K562 (cell line): ENCODE measurements at regions not wholly inside any gene's neighbourhood (a gene's known extent, or its start where the extent isn't known, plus 50 kb on each side); places are given as distances from the start of the nearest gene placed in this dataset.

Experiments
- ATAC-seq: fragments of 200-7000 bp; cut with Tn5 transposase; 3 replicates; pipeline ENCODE4 v1.9.1; 2020; ENCODE audit warnings: moderate library complexity
- BruUV-seq: library from RNA; stranded (reverse); fragments of 400-500 nt; replicated peaks from 2 replicates; lab custom pipeline; 2021; lab: Mats Ljungman, UMichigan
- CTCF ChIA-PET: fragments of 300-600 bp; formaldehyde crosslinking; extraction: SDS; loops from one replicate; lab custom pipeline; 2021; ENCODE audit warnings: low intra/inter-chr PET ratio; lab: Yijun Ruan, JAX
- POLR2A ChIA-PET: fragments of 300-600, 350-650 bp; sonication (Branson Sonifier 250); formaldehyde crosslinking; extraction: SDS; loops from one replicate; lab custom pipeline; 2021; ENCODE audit warnings: antibody characterized with exemption, inconsistent platforms; lab: Yijun Ruan, JAX
- DNase-seq, 4 experiments: peaks; one replicate each; pipeline versions ENCODE4 v3.0.0 to v3.0.0-alpha.2; 2011 to 2018; ENCODE audit warnings: low spot score in 3 of 4, mixed read lengths in 3 of 4; ENCODE audit errors: extremely low read depth in 1 of 4
- FAIRE-seq: peaks from 2 replicates; lab custom pipeline; 2011; peaks lifted over from hg19 to GRCh38; lab: Jason Lieb, UNC
- H2AFZ ChIP-seq: 2 replicates; pipeline ENCODE4 v1.6.0; 2011; ENCODE audit warnings: low read depth, low read length, control low read depth, inconsistent platforms
- H3K27ac ChIP-seq: fragments of 200-600 bp; 3 replicates; pipeline ENCODE4 v1.8.0; 2011; ENCODE audit warnings: low read depth, mild to moderate bottlenecking, control low read depth, inconsistent platforms, low read length, moderate library complexity, mixed read lengths; ENCODE audit errors: extremely low read depth
- H3K27me3 ChIP-seq, 2 experiments: fragments of 300-600 bp in 1 of 2; 2 replicates in 1 of 2; 3 replicates in 1 of 2; pipeline versions ENCODE4 v1.6.0 to v1.8.0; 2011; ENCODE audit warnings: inconsistent platforms in 2 of 2, low read length in 2 of 2, mild to moderate bottlenecking in 1 of 2, mixed read lengths in 1 of 2, moderate library complexity in 1 of 2; ENCODE audit not compliant: control insufficient read depth in 2 of 2, insufficient read depth in 2 of 2
- H3K36me3 ChIP-seq: fragments of 300-600 bp; 3 replicates; pipeline ENCODE4 v1.8.0; 2011; ENCODE audit warnings: mild to moderate bottlenecking, low read length, inconsistent platforms; ENCODE audit not compliant: control insufficient read depth, insufficient read depth
- H3K4me1 ChIP-seq, 2 experiments: fragments of 200-600 bp in 1 of 2; replicated peaks in 1 of 2; 2 replicates in 1 of 2; 3 replicates in 1 of 2; pipeline versions ENCODE4 v1.5.1 to v1.8.0; 2011; ENCODE audit warnings: inconsistent platforms in 2 of 2, low read length in 2 of 2, mild to moderate bottlenecking in 1 of 2, mixed read lengths in 1 of 2, moderate library complexity in 1 of 2; ENCODE audit not compliant: control insufficient read depth in 2 of 2, insufficient read depth in 2 of 2
- H3K4me2 ChIP-seq: 2 replicates; pipeline ENCODE4 v1.6.1; 2011; ENCODE audit warnings: low read length, control low read depth, inconsistent platforms, mixed read lengths; ENCODE audit not compliant: insufficient read depth
- H3K4me3 ChIP-seq: fragments of 200-600 bp; sonication (generic), shearing (Covaris generic); 2 replicates; pipeline ENCODE4 v1.5.1; 2016; ENCODE audit warnings: control low read depth, inconsistent platforms
- H3K79me2 ChIP-seq: fragments of 200-600 bp; 3 replicates; pipeline ENCODE4 v1.8.0; 2011; ENCODE audit warnings: low read length, inconsistent platforms; ENCODE audit not compliant: control insufficient read depth, insufficient read depth
- H3K9ac ChIP-seq, 2 experiments: 2 replicates each; pipeline versions ENCODE4 v1.6.0 to v1.6.1; 2011; ENCODE audit warnings: low read depth in 2 of 2, low read length in 2 of 2, control low read depth in 1 of 2, inconsistent platforms in 1 of 2, mild to moderate bottlenecking in 1 of 2, mixed read lengths in 1 of 2; ENCODE audit not compliant: insufficient read depth in 1 of 2
- H3K9me1 ChIP-seq: one replicate; pipeline ENCODE4 v1.6.0; 2011; ENCODE audit warnings: inconsistent platforms, mild to moderate bottlenecking, low read length, moderate library complexity; ENCODE audit not compliant: control insufficient read depth, insufficient read depth
- H3K9me3 ChIP-seq: replicated peaks from 2 replicates; pipeline ENCODE4 v1.5.1; 2011; ENCODE audit warnings: low read depth, low read length, inconsistent platforms; ENCODE audit not compliant: control insufficient read depth, insufficient read depth
- H4K20me1 ChIP-seq: replicated peaks from 2 replicates; pipeline ENCODE4 v1.6.1; 2011; ENCODE audit warnings: low read length, inconsistent platforms, mixed read lengths; ENCODE audit not compliant: control insufficient read depth, insufficient read depth
- CBX3 ChIP-seq, 2 experiments: IDR thresholded peaks; 1 replicate in 1 of 2; 2 replicates in 1 of 2; pipeline ENCODE4 v1.6.1; 2012; ENCODE audit warnings: inconsistent platforms in 2 of 2, low read length in 2 of 2, borderline replicate concordance in 1 of 2, control low read depth in 1 of 2
- CREBBP ChIP-seq: IDR thresholded peaks from one replicate; pipeline ENCODE4 v1.6.1; 2012; ENCODE audit warnings: low read depth, mild to moderate bottlenecking, control low read depth, inconsistent platforms, low read length
- FOXP1 ChIP-seq: sonication (generic); formaldehyde crosslinking; IDR thresholded peaks from 2 replicates; pipeline ENCODE4 v1.8.0; 2022; ENCODE audit warnings: mild to moderate bottlenecking, missing genetic modification reagents
- GABPA ChIP-seq: fragments of 200-800 bp; sonication (Bioruptor generic); conservative IDR thresholded peaks from 2 replicates; pipeline ENCODE4 v1.6.1; 2016; ENCODE audit warnings: low read depth, missing genetic modification characterization, missing compliant biosample characterization
- HCFC1 ChIP-seq: IDR thresholded peaks from 2 replicates; pipeline ENCODE4 v1.6.1; 2012; ENCODE audit warnings: low read depth, low read length, improper control_type of control experiment
- HNRNPL ChIP-seq: fragments of 200-400 bp; formaldehyde crosslinking; IDR thresholded peaks from 2 replicates; pipeline ENCODE4 v1.6.1; 2017; ENCODE audit warnings: low read depth, mild to moderate bottlenecking, low read length
- RBM25 ChIP-seq: fragments of 200-400 bp; formaldehyde crosslinking; IDR thresholded peaks from 2 replicates; pipeline ENCODE4 v1.6.1; 2018; ENCODE audit warnings: low read length, low read depth, moderate library complexity; ENCODE audit not compliant: severe bottlenecking
- RERE ChIP-seq: sonication (generic); formaldehyde crosslinking; IDR thresholded peaks from 2 replicates; pipeline ENCODE4 v1.8.0; 2023; ENCODE audit warnings: missing genetic modification reagents, mild to moderate bottlenecking, borderline replicate concordance
- SAFB ChIP-seq: fragments of 200-400 bp; formaldehyde crosslinking; IDR thresholded peaks from 2 replicates; pipeline ENCODE4 v1.6.1; 2017; ENCODE audit warnings: low read depth, low read length, borderline replicate concordance
- SRSF7 ChIP-seq: fragments of 200-400 bp; formaldehyde crosslinking; optimal IDR thresholded peaks from 2 replicates; pipeline ENCODE3; 2017; ENCODE audit warnings: mild to moderate bottlenecking, low read depth, low read length
- ZNF146 ChIP-seq: IDR thresholded peaks from one replicate; pipeline ENCODE4 v1.6.1; 2018; ENCODE audit warnings: missing compliant biosample characterization; ENCODE audit not compliant: unreplicated experiment
- ZNF277 ChIP-seq: fragments of 250-450 bp; sonication (Bioruptor Pico); IDR thresholded peaks from 2 replicates; pipeline ENCODE4 v1.8.0; 2022; ENCODE audit warnings: inconsistent platforms, mild to moderate bottlenecking, moderate library complexity, borderline replicate concordance
- ZNF316 ChIP-seq: fragments of 450-650 bp; IDR thresholded peaks from 2 replicates; pipeline ENCODE4 v1.6.1; 2016
- ZNF644 ChIP-seq: fragments of 200-800 bp; sonication (Bioruptor generic); IDR thresholded peaks from 2 replicates; pipeline ENCODE4 v1.6.1; 2016; ENCODE audit warnings: low read depth, missing genetic modification characterization, missing compliant biosample characterization
- WGBS: fragments of 100-300 bp; shearing (Covaris generic); methylation state at CpG from one replicate; pipeline ENCODE4 v1.1.6; 2016; ENCODE audit warnings: low coverage, mixed read lengths; ENCODE audit not compliant: insufficient coverage; ENCODE audit errors: missing lambda C conversion rate; 5-methylcytosine and 5-hydroxymethylcytosine counted together
- in situ Hi-C: fragments of 300-500 bp; cut with MboI; formaldehyde crosslinking; loops from 4 replicates; pipeline ENCODE4 v1.15.0; 2018; ENCODE audit warnings: inconsistent platforms, mixed read lengths
- intact Hi-C: fragments of 100-400 bp; cut with micrococcal nuclease; formaldehyde crosslinking; loops from 2 replicates; pipeline ENCODE4 v1.14.2; 2022
- TF ChIP-seq, protein P1 (sequence below): fragments of 450-650 bp; IDR thresholded peaks from 2 replicates; pipeline ENCODE4 v1.6.1; 2014; ENCODE audit warnings: low read depth, mild to moderate bottlenecking, moderate library complexity, borderline replicate concordance

DNA sequence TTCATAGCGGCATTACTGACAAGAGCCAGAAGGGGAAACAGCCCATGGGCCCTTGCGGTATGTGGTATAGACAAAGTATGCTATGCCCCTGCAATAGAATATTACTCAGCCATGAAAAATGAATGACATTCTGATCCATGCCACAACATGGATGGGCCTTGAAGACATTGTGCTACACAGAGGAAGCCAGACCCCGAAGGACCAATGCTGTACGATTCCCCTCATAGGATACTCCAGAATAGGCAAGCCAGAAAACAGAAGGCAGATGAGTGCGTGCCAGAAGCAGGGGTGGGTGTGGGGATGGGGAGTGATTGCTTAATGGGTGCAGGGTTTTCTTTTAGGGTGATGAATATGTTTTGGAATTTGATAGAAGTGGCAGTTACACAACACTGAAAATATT is 342.0 kb downstream of the TEX29 start:
- H3K4me2 ChIP-seq, result no peak overlapping the region
- no peaks in the 10 kb centered on the region for H3K79me2 ChIP-seq
- H3K36me3 ChIP-seq, result no peaks in the 10 kb centered on the region
- H3K27ac ChIP-seq, result no peak overlapping the region
- in situ Hi-C loops (loop anchor here (10.0 kb wide), 1 partner anchor 92 kb away; no protein-coding TSS in a partner anchor), intact Hi-C loops (no loop called here)
- H3K27me3 ChIP-seq, result peaks cover 0 to 28% of the 10 kb centered on the region in 2 experiments; a peak in 2 of 5 replicates
- DNase-seq (no peak), ATAC-seq (no peak), FAIRE-seq (no peak)
- TF ChIP-seq HCFC1, result no peak
- no peak for TF ChIP-seq CREBBP
- TF ChIP-seq HNRNPL, result no peak
- no peak for TF ChIP-seq ZNF644 (tag)
- TF ChIP-seq FOXP1 (CRISPR knock-in tag), result no peak
- no peak for TF ChIP-seq CBX3 (IDR thresholded peaks at IDR 0.05; ENCODE audit: borderline replicate concordance in 1 of 2, low read length in 2 of 2)
- no peak for TF ChIP-seq SAFB
- peak; percentile 5 for TF ChIP-seq RBM25
- peak; percentile 37 for TF ChIP-seq ZNF146 (CRISPR knock-in tag)
- TF ChIP-seq RERE (CRISPR knock-in tag), result no peak
- no peak for TF ChIP-seq ZNF277 (CRISPR knock-in tag)
- TF ChIP-seq GABPA (tag), result no peak
- TF ChIP-seq SRSF7, result no peak
- TF ChIP-seq, protein P1, sequence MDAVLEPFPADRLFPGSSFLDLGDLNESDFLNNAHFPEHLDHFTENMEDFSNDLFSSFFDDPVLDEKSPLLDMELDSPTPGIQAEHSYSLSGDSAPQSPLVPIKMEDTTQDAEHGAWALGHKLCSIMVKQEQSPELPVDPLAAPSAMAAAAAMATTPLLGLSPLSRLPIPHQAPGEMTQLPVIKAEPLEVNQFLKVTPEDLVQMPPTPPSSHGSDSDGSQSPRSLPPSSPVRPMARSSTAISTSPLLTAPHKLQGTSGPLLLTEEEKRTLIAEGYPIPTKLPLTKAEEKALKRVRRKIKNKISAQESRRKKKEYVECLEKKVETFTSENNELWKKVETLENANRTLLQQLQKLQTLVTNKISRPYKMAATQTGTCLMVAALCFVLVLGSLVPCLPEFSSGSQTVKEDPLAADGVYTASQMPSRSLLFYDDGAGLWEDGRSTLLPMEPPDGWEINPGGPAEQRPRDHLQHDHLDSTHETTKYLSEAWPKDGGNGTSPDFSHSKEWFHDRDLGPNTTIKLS, result no peak
- TF ChIP-seq ZNF316, result no peak
- no peak overlapping the region for H2AFZ ChIP-seq
- H3K4me3 ChIP-seq, result no peak overlapping the region
- no peak overlapping the region for H3K9ac ChIP-seq
- ChIA-PET CTCF (no interaction called here), POLR2A (no interaction called here)
- BruUV-seq, result no TSS peak
- no peaks in the 10 kb centered on the region for H3K9me3 ChIP-seq
- H3K9me1 ChIP-seq, result no peaks in the 10 kb centered on the region
- 3% methylated on average over 5 of the region's 5 CpGs for WGBS
- no peaks in the 10 kb centered on the region for H4K20me1 ChIP-seq
- no peaks in the 10 kb centered on the region for H3K4me1 ChIP-seq
